DND-41 (cell line): ENCODE measurements at regions not wholly inside any gene's neighbourhood (a gene's known extent, or its start where the extent isn't known, plus 50 kb on each side); places are given as distances from the start of the nearest gene placed in this dataset.

Experiments used
- CTCF ChIP-seq: IDR thresholded peaks from 2 replicates; pipeline ENCODE4 v1.5.1; 2012; ENCODE audit warnings: borderline replicate concordance, low read length, moderate library complexity, mild to moderate bottlenecking; ENCODE audit not compliant: poor library complexity, severe bottlenecking; ENCODE audit errors: extremely low read depth
- EZH2 ChIP-seq: IDR thresholded peaks from 3 replicates; pipeline ENCODE4 v1.6.1; 2012; ENCODE audit warnings: borderline replicate concordance, low read depth, mild to moderate bottlenecking, moderate library complexity, low read length, inconsistent platforms; ENCODE audit not compliant: severe bottlenecking

GRCh38 chr3:181793006-181793405 is 81.3 kb downstream of the SOX2 start:
- TF ChIP-seq CTCF (no peak), EZH2 (no peak)
